Esophagus muscularis mucosa (tissue), 4 donors: ENCODE measurements at regions not wholly inside any gene's neighbourhood (a gene's known extent, or its start where the extent isn't known, plus 50 kb on each side); places are given as distances from the start of the nearest gene placed in this dataset.

Experiments
- CTCF ChIP-seq, 3 experiments: fragments of 200-600 bp in 2 of 3; fragments of 450-650 bp in 1 of 3; sonication (generic) in 2 of 3; IDR thresholded peaks; one replicate each; pipeline ENCODE4 v1.5.1; 2017 to 2019; ENCODE audit warnings: antibody characterized with exemption in 3 of 3, mild to moderate bottlenecking in 2 of 3, moderate library complexity in 1 of 3
- EP300 ChIP-seq: sonication (generic); formaldehyde crosslinking; IDR thresholded peaks from one replicate; pipeline ENCODE4 v1.6.1; 2017; ENCODE audit warnings: antibody characterized with exemption
- POLR2A ChIP-seq: fragments of 450-650 bp; IDR thresholded peaks from one replicate; pipeline ENCODE4 v1.6.1; 2017; ENCODE audit warnings: antibody characterized with exemption, moderate library complexity, mild to moderate bottlenecking, low read depth
- POLR2AphosphoS5 ChIP-seq, 2 donors: sonication (generic); formaldehyde crosslinking; IDR thresholded peaks; one replicate each; pipeline ENCODE4 v1.6.1; 2017; ENCODE audit warnings: antibody characterized with exemption in 2 of 2

- no peak for TF ChIP-seq CTCF (IDR thresholded peaks at IDR 0.05)
- TF ChIP-seq POLR2A: no peak
- no peak for TF ChIP-seq POLR2AphosphoS5 (IDR thresholded peaks at IDR 0.05)
- TF ChIP-seq EP300: no peak
These were observed 89.0 kb upstream of the SEC11C start for GRCh38 chr18:59050661-59051057.
